ENCODE measurements at regions not wholly inside any gene's neighbourhood (a gene's known extent, or its start where the extent isn't known, plus 50 kb on each side); places are given as distances from the start of the nearest gene placed in this dataset.
A peak's percentile ranks its signal among the peaks of the same experiment; 100 is the strongest.

GRCh38 chr9:13688990-13689600 lies 409.6 kb upstream of the MPDZ start:
- CTCF ChIA-PET, result interaction anchor here (0.7 to 1.2 kb wide), 3 partner anchors 23 to 525 kb away, joined by 3 read pairs; no protein-coding TSS in a partner anchor
- 0 out of 5 replicates have a peak, but pooled peaks have one; percentile 16 for TF ChIP-seq RAD21 (conservative IDR thresholded peaks at IDR 0.05 in 1 of 2, IDR thresholded peaks at IDR 0.05 in 1 of 2)
- peak; percentile 32; the same call in 1 of the 3 replicates for TF ChIP-seq CTCF (IDR thresholded peaks at IDR 0.05)
- no peak for TF ChIP-seq MAFK (IDR thresholded peaks at IDR 0.05; ENCODE audit: partially characterized antibody)
- no peak for TF ChIP-seq RARB (CRISPR knock-in tag; IDR thresholded peaks at IDR 0.05)
- TF ChIP-seq POLR2AphosphoS2 (conservative IDR thresholded peaks at IDR 0.05; ENCODE audit: low read length), result no peak
- peak in 1 of 2 experiments; percentile 9 for DNase-seq (ENCODE audit: low read depth in 1 of 2, low spot score in 1 of 2)
- Histone ChIP-seq H3K9me3 (no peaks in the 10 kb centered on the region), H3K4me2 (no peak overlapping the region), H3K4me1 (no peaks in the 10 kb centered on the region), H3K27ac (no peak overlapping the region), H3K4me3 (no peak overlapping the region)
- no peak for FAIRE-seq
- ATAC-seq, result 0 out of 6 replicates have a peak, but pooled peaks of 1 of the 2 experiments have one; percentile 30
- POLR2A ChIA-PET, result no interaction called here
- 4% methylated on average over 1 of the region's 1 CpG for WGBS (ENCODE audit: missing lambda C conversion rate)

GRCh38 chr9:13688223-13688989 lies 408.9 kb upstream of the MPDZ start:
- peak in 1 of 2 experiments; percentile 39; a peak in 1 of 6 replicates for ATAC-seq
- no peak overlapping the region for H3K4me2 ChIP-seq
- no peaks in the 10 kb centered on the region for H3K9me3 ChIP-seq
- 31% methylated on average over 4 of the region's 4 CpGs for WGBS (ENCODE audit: missing lambda C conversion rate)
- POLR2A ChIA-PET, result no interaction called here
- FAIRE-seq, result no peak
- CTCF ChIA-PET, result interaction anchor here (0.5 to 1.2 kb wide), 3 partner anchors 22 to 539 kb away, joined by 3 to 4 read pairs (median 3); no protein-coding TSS in a partner anchor
- no peaks in the 10 kb centered on the region for H3K4me1 ChIP-seq
- H3K4me3 ChIP-seq, result no peak overlapping the region
- TF ChIP-seq HES2 (IDR thresholded peaks at IDR 0.05), result no peak
- TF ChIP-seq CHD4 (IDR thresholded peaks at IDR 0.05; ENCODE audit: borderline replicate concordance), result no peak
- no peak for TF ChIP-seq HOXB5 (CRISPR knock-in tag; IDR thresholded peaks at IDR 0.05)
- no peak for TF ChIP-seq HOXA7 (CRISPR knock-in tag; IDR thresholded peaks at IDR 0.05)
- TF ChIP-seq FOSL2 (IDR thresholded peaks at IDR 0.05), result no peak
- TF ChIP-seq FOSL2 (CRISPR knock-in tag; IDR thresholded peaks at IDR 0.05), result no peak
- TF ChIP-seq KDM1A (IDR thresholded peaks at IDR 0.05; ENCODE audit: low read depth), result no peak
- TF ChIP-seq MAZ (IDR thresholded peaks at IDR 0.05; ENCODE audit: borderline replicate concordance, low read depth, low read length), result no peak
- H3K27ac ChIP-seq, result no peak overlapping the region
- no peak for DNase-seq (ENCODE audit: low read depth in 1 of 2, low spot score in 1 of 2)

GRCh38 chr9:13684656-13685055 lies 405.2 kb upstream of the MPDZ start:
- no peak for TF ChIP-seq HOXB5 (CRISPR knock-in tag; IDR thresholded peaks at IDR 0.05)
- TF ChIP-seq NR3C1 (IDR thresholded peaks at IDR 0.05), result no peak
- no peak for TF ChIP-seq POLR2A (IDR thresholded peaks at IDR 0.05; ENCODE audit: low read length)
- TF ChIP-seq EHF (CRISPR knock-in tag; IDR thresholded peaks at IDR 0.05), result no peak
- no peak for TF ChIP-seq SMC3 (IDR thresholded peaks at IDR 0.05)
- no peak for TF ChIP-seq ELK1 (IDR thresholded peaks at IDR 0.05; ENCODE audit: low read depth, low read length)
- no peak for TF ChIP-seq CHD2 (IDR thresholded peaks at IDR 0.05; ENCODE audit: low read length, partially characterized antibody)
- TF ChIP-seq MAFK (IDR thresholded peaks at IDR 0.05; ENCODE audit: partially characterized antibody), result no peak
- TF ChIP-seq FOSB (CRISPR knock-in tag; IDR thresholded peaks at IDR 0.05), result no peak
- no peak for TF ChIP-seq CEBPB (IDR thresholded peaks at IDR 0.05)
- TF ChIP-seq CBX2 (IDR thresholded peaks at IDR 0.05; ENCODE audit: borderline replicate concordance, low read depth), result no peak
- H3K4me3 ChIP-seq, result no peak overlapping the region
- ATAC-seq (no peak), FAIRE-seq (no peak), DNase-seq (ENCODE audit: low read depth in 1 of 2, low spot score in 1 of 2) (no peak)
- ChIA-PET CTCF (no interaction called here), POLR2A (no interaction called here)
- WGBS (ENCODE audit: missing lambda C conversion rate), result 43% methylated on average over 2 of the region's 2 CpGs
- no peak overlapping the region for H3K4me2 ChIP-seq
- no peak overlapping the region for H3K27ac ChIP-seq
- H3K4me1 ChIP-seq, result no peaks in the 10 kb centered on the region
- no peaks in the 10 kb centered on the region for H3K9me3 ChIP-seq

Data from A549 (cell line).